ENCODE measurements at regions not wholly inside any gene's neighbourhood (a gene's known extent, or its start where the extent isn't known, plus 50 kb on each side); places are given as distances from the start of the nearest gene placed in this dataset.

GRCh38 chr7:6886198-6886597 lies 60.1 kb upstream of the CCZ1B start:
- no peak for TF ChIP-seq TCF12 (IDR thresholded peaks at IDR 0.05; ENCODE audit: low read depth, low read length)
- TF ChIP-seq CTCF (IDR thresholded peaks at IDR 0.05; ENCODE audit: control extremely low read depth in 1 of 3, insufficient read depth in 1 of 3, low read depth in 1 of 3, low read length in 3 of 3): no peak
- no peak for TF ChIP-seq SIN3A (conservative IDR thresholded peaks at IDR 0.05 in 1 of 2, IDR thresholded peaks at IDR 0.05 in 1 of 2; ENCODE audit: low read depth in 1 of 2, low read length in 2 of 2)
- TF ChIP-seq NRF1 (IDR thresholded peaks at IDR 0.05; ENCODE audit: low read depth, low read length): no peak
- no peak for TF ChIP-seq POLR2A (IDR thresholded peaks at IDR 0.05; ENCODE audit: control extremely low read depth in 1 of 2, low read depth in 2 of 2, low read length in 2 of 2)
- TF ChIP-seq KDM1A (IDR thresholded peaks at IDR 0.05; ENCODE audit: borderline replicate concordance, low read length): no peak
- no peak for TF ChIP-seq BCL11A (IDR thresholded peaks at IDR 0.05; ENCODE audit: low read depth in 2 of 2, low read length in 2 of 2)
- TF ChIP-seq TAF1 (IDR thresholded peaks at IDR 0.05; ENCODE audit: low read depth, low read length): no peak
- no peak for TF ChIP-seq EGR1 (IDR thresholded peaks at IDR 0.05; ENCODE audit: borderline replicate concordance, low read depth, low read length)
- no peak for TF ChIP-seq ATF3 (IDR thresholded peaks at IDR 0.05; ENCODE audit: insufficient read depth, low read depth, low read length)
- TF ChIP-seq NANOG (IDR thresholded peaks at IDR 0.05; ENCODE audit: insufficient read depth, low read depth, low read length, poor library complexity, severe bottlenecking): no peak
- TF ChIP-seq EP300 (IDR thresholded peaks at IDR 0.05; ENCODE audit: borderline replicate concordance in 1 of 2, low read depth in 2 of 2, low read length in 2 of 2): no peak
- no peak for TF ChIP-seq POLR2AphosphoS5 (IDR thresholded peaks at IDR 0.05; ENCODE audit: low read depth, low read length)
- TF ChIP-seq KDM5A (IDR thresholded peaks at IDR 0.05; ENCODE audit: low read length): no peak
